Smooth muscle cell (in vitro differentiated cells): ENCODE measurements at regions not wholly inside any gene's neighbourhood (a gene's known extent, or its start where the extent isn't known, plus 50 kb on each side); places are given as distances from the start of the nearest gene placed in this dataset.

Source experiments
- DNase-seq: peaks from one replicate; lab custom pipeline; 2025; ENCODE audit not compliant: unreplicated experiment; lab: John Stamatoyannopoulos, UW
- H2AFZ ChIP-seq: fragments of 200-600 bp; sonication (generic); 2 replicates; pipeline ENCODE4 v1.6.0; 2016; ENCODE audit warnings: antibody characterized with exemption, low read depth, mild to moderate bottlenecking
- H3F3A ChIP-seq: fragments of 200-600 bp; sonication (generic); 2 replicates; pipeline ENCODE4 v1.6.0; 2017; ENCODE audit warnings: antibody characterized with exemption, low read depth
- H3K27ac ChIP-seq: fragments of 200-600 bp; sonication (generic); 2 replicates; pipeline ENCODE4 v1.5.1; 2016; ENCODE audit warnings: low read depth, mild to moderate bottlenecking
- H3K27me3 ChIP-seq: fragments of 200-600 bp; sonication (generic); 2 replicates; pipeline ENCODE4 v1.6.1; 2016; ENCODE audit warnings: low read depth, mild to moderate bottlenecking
- H3K36me3 ChIP-seq: fragments of 200-600 bp; sonication (generic); 2 replicates; pipeline ENCODE4 v1.5.1; 2016; ENCODE audit warnings: low read depth
- H3K4me1 ChIP-seq: fragments of 200-600 bp; sonication (generic); 2 replicates; pipeline ENCODE4 v1.5.1; 2016; ENCODE audit warnings: low read depth
- H3K4me2 ChIP-seq: fragments of 200-600 bp; sonication (generic); 2 replicates; pipeline ENCODE4 v1.6.0; 2016; ENCODE audit warnings: mild to moderate bottlenecking
- H3K4me3 ChIP-seq: fragments of 200-600 bp; sonication (generic); 2 replicates; pipeline ENCODE4 v1.5.1; 2016; ENCODE audit warnings: mild to moderate bottlenecking
- H3K79me2 ChIP-seq: fragments of 200-600 bp; sonication (generic); 2 replicates; pipeline ENCODE4 v1.6.0; 2016; ENCODE audit warnings: low read depth, mild to moderate bottlenecking
- H3K9ac ChIP-seq: fragments of 200-600 bp; sonication (generic); 2 replicates; pipeline ENCODE4 v1.6.0; 2016; ENCODE audit warnings: low read depth
- H3K9me3 ChIP-seq: fragments of 200-600 bp; sonication (generic); replicated peaks from 2 replicates; pipeline ENCODE4 v1.5.1; 2016; ENCODE audit warnings: low read depth
- H4K20me1 ChIP-seq: fragments of 200-600 bp; sonication (generic); 2 replicates; pipeline ENCODE4 v1.6.0; 2016; ENCODE audit warnings: low read depth
- WGBS: methylation state at CpG from one replicate; pipeline ENCODE4 v1.1.7; 2016; ENCODE audit warnings: low lambda C conversion rate; 5-methylcytosine and 5-hydroxymethylcytosine counted together
- TF ChIP-seq, protein P1 (sequence below): fragments of 200-600 bp; sonication (generic); IDR thresholded peaks from 2 replicates; pipeline ENCODE4 v1.5.1; 2017; ENCODE audit warnings: borderline replicate concordance, mild to moderate bottlenecking, antibody characterized with exemption; ENCODE audit not compliant: insufficient read depth, poor library complexity, severe bottlenecking

DNA sequence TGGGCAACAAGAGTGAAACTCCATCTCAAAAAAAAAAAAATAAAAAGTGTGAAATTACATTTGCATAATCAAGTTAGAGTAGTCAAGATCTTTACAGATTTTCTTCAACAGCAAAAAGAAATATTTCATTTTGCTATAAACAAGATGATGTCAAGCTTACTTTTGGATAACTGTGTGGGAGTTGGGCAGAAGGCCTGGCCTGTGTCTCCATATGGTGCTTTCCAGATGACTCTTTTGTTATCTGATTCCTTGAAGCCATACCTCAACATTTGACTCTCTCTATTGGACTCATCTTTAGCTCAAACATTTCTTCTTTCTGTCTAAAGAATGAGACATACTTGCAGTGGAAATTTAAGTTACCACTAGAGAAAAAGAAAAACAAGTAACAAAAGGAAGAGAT, 246.8 kb downstream of the MSX2 start:
- no peak overlapping the region for H3K9ac ChIP-seq
- no peak overlapping the region for H3K4me3 ChIP-seq
- no peak overlapping the region for H2AFZ ChIP-seq
- H3K27me3 ChIP-seq = no peaks in the 10 kb centered on the region
- no peaks in the 10 kb centered on the region for H3F3A ChIP-seq
- DNase-seq = no peak
- TF ChIP-seq, protein P1, sequence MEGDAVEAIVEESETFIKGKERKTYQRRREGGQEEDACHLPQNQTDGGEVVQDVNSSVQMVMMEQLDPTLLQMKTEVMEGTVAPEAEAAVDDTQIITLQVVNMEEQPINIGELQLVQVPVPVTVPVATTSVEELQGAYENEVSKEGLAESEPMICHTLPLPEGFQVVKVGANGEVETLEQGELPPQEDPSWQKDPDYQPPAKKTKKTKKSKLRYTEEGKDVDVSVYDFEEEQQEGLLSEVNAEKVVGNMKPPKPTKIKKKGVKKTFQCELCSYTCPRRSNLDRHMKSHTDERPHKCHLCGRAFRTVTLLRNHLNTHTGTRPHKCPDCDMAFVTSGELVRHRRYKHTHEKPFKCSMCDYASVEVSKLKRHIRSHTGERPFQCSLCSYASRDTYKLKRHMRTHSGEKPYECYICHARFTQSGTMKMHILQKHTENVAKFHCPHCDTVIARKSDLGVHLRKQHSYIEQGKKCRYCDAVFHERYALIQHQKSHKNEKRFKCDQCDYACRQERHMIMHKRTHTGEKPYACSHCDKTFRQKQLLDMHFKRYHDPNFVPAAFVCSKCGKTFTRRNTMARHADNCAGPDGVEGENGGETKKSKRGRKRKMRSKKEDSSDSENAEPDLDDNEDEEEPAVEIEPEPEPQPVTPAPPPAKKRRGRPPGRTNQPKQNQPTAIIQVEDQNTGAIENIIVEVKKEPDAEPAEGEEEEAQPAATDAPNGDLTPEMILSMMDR = no peak
- H3K9me3 ChIP-seq = peaks cover 2% of the 10 kb centered on the region
- H3K36me3 ChIP-seq = no peaks in the 10 kb centered on the region
- H3K4me1 ChIP-seq = no peaks in the 10 kb centered on the region
- H3K27ac ChIP-seq = no peak overlapping the region
- no peaks in the 10 kb centered on the region for H4K20me1 ChIP-seq
- H3K79me2 ChIP-seq = no peaks in the 10 kb centered on the region
- no peak overlapping the region for H3K4me2 ChIP-seq

DNA sequence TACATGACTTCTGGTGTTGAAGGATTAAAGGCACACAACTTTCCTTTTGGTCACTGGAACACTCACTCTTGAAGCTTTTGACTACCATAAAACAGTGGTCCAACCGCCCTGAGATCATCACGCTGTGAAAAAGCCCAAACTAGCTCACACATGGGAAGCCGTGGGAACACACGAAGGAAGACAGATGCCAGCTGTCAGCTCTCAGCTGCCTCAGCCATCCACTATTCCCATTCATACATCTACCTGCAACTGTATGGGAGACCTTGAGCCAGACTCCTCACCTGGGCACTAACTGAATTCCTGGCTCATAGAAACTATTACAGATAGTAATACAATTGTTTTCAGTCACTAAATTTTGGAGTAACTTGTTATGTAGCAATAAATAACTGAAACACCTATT, 246.1 kb downstream of the MSX2 start:
- H3K4me3 ChIP-seq = no peak overlapping the region
- no peaks in the 10 kb centered on the region for H3K27me3 ChIP-seq
- H3K36me3 ChIP-seq = no peaks in the 10 kb centered on the region
- no peak for DNase-seq
- no peaks in the 10 kb centered on the region for H3F3A ChIP-seq
- no peaks in the 10 kb centered on the region for H3K4me1 ChIP-seq
- TF ChIP-seq, protein P1 = no peak
- no peak overlapping the region for H2AFZ ChIP-seq
- H4K20me1 ChIP-seq = no peaks in the 10 kb centered on the region
- H3K4me2 ChIP-seq = no peak overlapping the region
- H3K9ac ChIP-seq = no peak overlapping the region
- peaks cover 4% of the 10 kb centered on the region for H3K9me3 ChIP-seq
- WGBS = 72% methylated on average over 4 of the region's 4 CpGs
- H3K27ac ChIP-seq = no peak overlapping the region
- H3K79me2 ChIP-seq = no peaks in the 10 kb centered on the region

DNA sequence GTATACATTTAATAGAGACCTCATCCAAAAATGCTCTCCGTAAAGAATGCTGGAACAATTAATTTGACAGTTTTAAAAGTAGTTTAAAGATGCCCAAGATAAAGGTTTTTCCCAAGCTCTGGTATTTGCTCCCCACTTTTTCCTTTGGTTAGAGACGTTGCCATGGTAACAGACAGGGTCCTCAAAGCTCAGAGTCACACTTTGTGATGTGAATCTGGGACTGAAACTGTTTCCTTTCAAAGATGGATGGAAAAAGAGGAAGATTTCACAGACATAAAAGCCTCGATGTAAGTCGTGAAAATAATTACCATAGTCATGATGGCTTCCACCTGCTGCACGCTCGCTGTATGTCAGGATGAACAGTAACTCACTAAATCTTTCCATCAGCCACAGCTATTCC, 229.5 kb downstream of the MSX2 start:
- Histone ChIP-seq H3K9ac (no peak overlapping the region), H3K79me2 (no peaks in the 10 kb centered on the region), H3K4me2 (no peak overlapping the region), H3K27ac (no peak overlapping the region), H3K4me3 (no peak overlapping the region), H3K4me1 (no peaks in the 10 kb centered on the region), H3K36me3 (no peaks in the 10 kb centered on the region), H2AFZ (no peak overlapping the region), H3K9me3 (no peaks in the 10 kb centered on the region), H3K27me3 (peaks cover 14% of the 10 kb centered on the region), H4K20me1 (no peaks in the 10 kb centered on the region), H3F3A (no peaks in the 10 kb centered on the region)
- no peak for DNase-seq
- WGBS = 88% methylated on average over 6 of the region's 6 CpGs
- TF ChIP-seq, protein P1 = no peak

DNA sequence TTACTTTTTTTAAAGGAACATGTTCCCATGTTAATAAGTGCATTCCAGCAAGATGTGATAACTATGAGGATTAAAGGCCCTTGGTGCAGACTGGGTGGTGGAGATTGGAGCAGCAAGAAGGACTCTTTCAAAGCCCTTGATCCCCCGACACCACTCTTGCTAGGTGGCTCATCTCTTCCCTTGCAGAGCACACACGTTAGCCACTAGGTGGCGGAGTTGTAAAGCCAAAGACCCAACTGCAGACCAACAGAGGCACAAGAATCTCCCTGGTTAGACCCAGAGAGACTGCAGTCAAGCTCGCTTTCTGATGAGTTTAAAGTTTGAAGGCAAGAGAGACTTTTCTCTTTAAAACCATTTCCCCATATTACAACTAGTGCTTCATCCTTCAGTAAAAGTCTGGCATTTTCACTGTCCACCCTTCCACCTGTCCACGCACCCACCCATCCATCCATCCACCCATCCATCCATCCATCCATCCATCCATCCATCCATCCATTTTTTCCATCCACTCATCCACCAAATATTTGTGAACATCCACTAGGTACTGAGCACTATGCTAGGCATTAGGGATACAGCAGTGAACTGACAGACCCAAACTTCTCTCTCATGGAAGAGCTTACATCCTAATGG, 226.9 kb downstream of the MSX2 start:
- Histone ChIP-seq H3K4me2 (no peak overlapping the region), H3K27ac (no peak overlapping the region), H3K9ac (no peak overlapping the region), H3K9me3 (no peaks in the 10 kb centered on the region), H3K27me3 (peaks cover 18% of the 10 kb centered on the region), H3K4me1 (no peaks in the 10 kb centered on the region), H3K4me3 (no peak overlapping the region), H3K36me3 (no peaks in the 10 kb centered on the region), H3F3A (no peaks in the 10 kb centered on the region), H4K20me1 (no peaks in the 10 kb centered on the region), H3K79me2 (no peaks in the 10 kb centered on the region), H2AFZ (no peak overlapping the region)
- TF ChIP-seq, protein P1 = peak; percentile 94
- 37% methylated on average over 5 of the region's 5 CpGs for WGBS
- DNase-seq = no peak
